ENCODE measurements at regions not wholly inside any gene's neighbourhood (a gene's known extent, or its start where the extent isn't known, plus 50 kb on each side); places are given as distances from the start of the nearest gene placed in this dataset.

DNA sequence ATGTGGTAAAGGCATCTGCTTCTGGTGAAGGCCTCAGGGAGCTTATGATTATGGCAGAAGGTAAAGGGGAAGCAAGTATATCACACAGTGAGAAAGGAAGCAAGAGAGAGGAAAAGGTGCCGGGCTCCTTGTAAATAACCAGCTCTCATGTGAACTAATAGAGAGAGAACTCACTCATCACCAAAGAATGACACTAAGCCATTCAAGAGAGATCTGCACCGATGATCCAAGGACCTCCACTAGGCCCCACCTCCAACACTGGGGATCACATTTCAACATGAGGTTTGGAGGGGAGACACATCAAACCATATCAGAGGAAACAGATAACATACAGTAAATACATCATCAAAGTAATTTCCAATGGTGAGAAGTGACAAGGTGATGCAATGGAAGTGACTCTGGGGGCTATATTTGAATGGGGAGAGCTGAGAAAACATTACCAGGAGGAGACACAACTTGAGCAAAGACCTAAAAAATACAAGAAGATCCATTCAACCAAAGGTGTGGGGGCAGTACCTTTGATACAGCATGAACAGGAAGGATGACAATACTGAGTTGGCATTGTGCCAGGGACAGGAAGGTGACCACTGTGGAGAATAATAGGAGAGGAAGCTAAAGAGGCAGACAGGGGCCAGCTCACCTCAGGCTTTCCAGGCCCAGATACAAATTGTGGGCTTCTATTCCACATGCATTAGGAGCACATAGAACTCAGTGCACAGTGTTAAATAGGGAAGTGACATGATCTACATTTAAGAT is 134.4 kb upstream of the GRIP1 start:
- WGBS (ENCODE audit: insufficient coverage, low coverage, missing lambda C conversion rate) = 8% methylated on average over 2 of the region's 2 CpGs

GRCh38 chr12:66819587-66819986 is 140.7 kb upstream of the GRIP1 start:
- POLR2A ChIA-PET = interaction anchor here (0.7 kb wide), 1 partner anchor 10 kb away, joined by 4 read pairs; no protein-coding TSS in a partner anchor
- no peak for TF ChIP-seq RNF2 (IDR thresholded peaks at IDR 0.05)
- TF ChIP-seq ZFP91 (CRISPR knock-in tag; IDR thresholded peaks at IDR 0.05) = no peak
- TF ChIP-seq, protein P1, sequence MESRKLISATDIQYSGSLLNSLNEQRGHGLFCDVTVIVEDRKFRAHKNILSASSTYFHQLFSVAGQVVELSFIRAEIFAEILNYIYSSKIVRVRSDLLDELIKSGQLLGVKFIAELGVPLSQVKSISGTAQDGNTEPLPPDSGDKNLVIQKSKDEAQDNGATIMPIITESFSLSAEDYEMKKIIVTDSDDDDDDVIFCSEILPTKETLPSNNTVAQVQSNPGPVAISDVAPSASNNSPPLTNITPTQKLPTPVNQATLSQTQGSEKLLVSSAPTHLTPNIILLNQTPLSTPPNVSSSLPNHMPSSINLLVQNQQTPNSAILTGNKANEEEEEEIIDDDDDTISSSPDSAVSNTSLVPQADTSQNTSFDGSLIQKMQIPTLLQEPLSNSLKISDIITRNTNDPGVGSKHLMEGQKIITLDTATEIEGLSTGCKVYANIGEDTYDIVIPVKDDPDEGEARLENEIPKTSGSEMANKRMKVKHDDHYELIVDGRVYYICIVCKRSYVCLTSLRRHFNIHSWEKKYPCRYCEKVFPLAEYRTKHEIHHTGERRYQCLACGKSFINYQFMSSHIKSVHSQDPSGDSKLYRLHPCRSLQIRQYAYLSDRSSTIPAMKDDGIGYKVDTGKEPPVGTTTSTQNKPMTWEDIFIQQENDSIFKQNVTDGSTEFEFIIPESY (CRISPR knock-in tag; IDR thresholded peaks at IDR 0.05) = no peak
- TF ChIP-seq EHMT2 (IDR thresholded peaks at IDR 0.05) = no peak

More for the DNA sequence above, 134.4 kb upstream of the GRIP1 start:
- no peak for TF ChIP-seq ILK (tag; IDR thresholded peaks at IDR 0.05; ENCODE audit: borderline replicate concordance, low read depth)
- peak; percentile 79 for TF ChIP-seq NFIX (CRISPR knock-in tag; IDR thresholded peaks at IDR 0.05; ENCODE audit: low read depth)
- no peak for TF ChIP-seq PHB (CRISPR knock-in tag; IDR thresholded peaks at IDR 0.05)
- no peak for TF ChIP-seq SIN3B (IDR thresholded peaks at IDR 0.05; ENCODE audit: low read depth)
- TF ChIP-seq NFIC (IDR thresholded peaks at IDR 0.05) = peak; percentile 96
- no peak for TF ChIP-seq ASH1L (IDR thresholded peaks at IDR 0.05; ENCODE audit: borderline replicate concordance, low read depth, partially characterized antibody)
- ChIA-PET CTCF (ENCODE audit: low intra/inter-chr PET ratio) (no interaction called here), POLR2A (no interaction called here)
- Histone ChIP-seq H3K9ac (ENCODE audit: insufficient read depth in 1 of 2, low read depth in 2 of 2, low read length in 2 of 2) (no peak overlapping the region), H3K79me2 (ENCODE audit: control insufficient read depth, insufficient read depth, low read length) (no peaks in the 10 kb centered on the region), H3K4me1 (replicated peaks in 1 of 2; ENCODE audit: control insufficient read depth in 2 of 2, insufficient read depth in 2 of 2, low read length in 2 of 2) (no peaks in the 10 kb centered on the region), H4K20me1 (replicated peaks; ENCODE audit: control insufficient read depth, insufficient read depth, low read length) (no peaks in the 10 kb centered on the region), H3K27me3 (ENCODE audit: control insufficient read depth in 2 of 2, insufficient read depth in 2 of 2, low read length in 2 of 2) (no peaks in the 10 kb centered on the region), H3K4me2 (ENCODE audit: insufficient read depth, low read length) (no peak overlapping the region), H3K36me3 (ENCODE audit: control insufficient read depth, insufficient read depth, low read length) (no peaks in the 10 kb centered on the region), H2AFZ (ENCODE audit: low read depth, low read length) (no peak overlapping the region), H3K27ac (ENCODE audit: extremely low read depth, low read depth, low read length) (no peak overlapping the region), H3K9me3 (replicated peaks; ENCODE audit: control insufficient read depth, insufficient read depth, low read depth, low read length) (no peaks in the 10 kb centered on the region), H3K9me1 (ENCODE audit: control insufficient read depth, insufficient read depth, low read length) (no peaks in the 10 kb centered on the region), H3K4me3 (no peak overlapping the region)
- DNase-seq (ENCODE audit: extremely low read depth in 1 of 4, low spot score in 3 of 4) (peak in 2 of 4 experiments; percentile 5 to 10), ATAC-seq (no peak), FAIRE-seq (no peak)
- in situ Hi-C loops (cut with MboI) (no loop called here), intact Hi-C loops (cut with micrococcal nuclease) (no loop called here)
- no TSS peak for BruUV-seq (replicated peaks)

More at GRCh38 chr12:66819587-66819986, 140.7 kb upstream of the GRIP1 start:
- Histone ChIP-seq H3K4me1 (replicated peaks in 1 of 2; ENCODE audit: control insufficient read depth in 2 of 2, insufficient read depth in 2 of 2, low read length in 2 of 2) (no peaks in the 10 kb centered on the region), H3K9me3 (replicated peaks; ENCODE audit: control insufficient read depth, insufficient read depth, low read depth, low read length) (no peaks in the 10 kb centered on the region), H3K36me3 (ENCODE audit: control insufficient read depth, insufficient read depth, low read length) (no peaks in the 10 kb centered on the region), H3K4me3 (no peak overlapping the region), H3K4me2 (ENCODE audit: insufficient read depth, low read length) (no peak overlapping the region), H3K9ac (ENCODE audit: insufficient read depth in 1 of 2, low read depth in 2 of 2, low read length in 2 of 2) (no peak overlapping the region), H3K27me3 (ENCODE audit: control insufficient read depth in 2 of 2, insufficient read depth in 2 of 2, low read length in 2 of 2) (no peaks in the 10 kb centered on the region), H3K9me1 (ENCODE audit: control insufficient read depth, insufficient read depth, low read length) (no peaks in the 10 kb centered on the region), H2AFZ (ENCODE audit: low read depth, low read length) (no peak overlapping the region), H4K20me1 (replicated peaks; ENCODE audit: control insufficient read depth, insufficient read depth, low read length) (no peaks in the 10 kb centered on the region), H3K27ac (ENCODE audit: extremely low read depth, low read depth, low read length) (no peak overlapping the region), H3K79me2 (ENCODE audit: control insufficient read depth, insufficient read depth, low read length) (no peaks in the 10 kb centered on the region)
- intact Hi-C loops (cut with micrococcal nuclease) = no loop called here
- ATAC-seq = no peak
- no peak for DNase-seq (ENCODE audit: extremely low read depth in 1 of 4, low spot score in 3 of 4)
- in situ Hi-C loops (cut with MboI) = no loop called here
- CTCF ChIA-PET (ENCODE audit: low intra/inter-chr PET ratio) = no interaction called here
- no TSS peak for BruUV-seq (replicated peaks)
- no peak for FAIRE-seq

All from K562 (cell line).